K562 (cell line): ENCODE measurements at regions not wholly inside any gene's neighbourhood (a gene's known extent, or its start where the extent isn't known, plus 50 kb on each side); places are given as distances from the start of the nearest gene placed in this dataset.

Source experiments
- ATAC-seq: fragments of 200-7000 bp; cut with Tn5 transposase; 3 replicates; pipeline ENCODE4 v1.9.1; 2020; ENCODE audit warnings: moderate library complexity
- BruUV-seq: library from RNA; stranded (reverse); fragments of 400-500 nt; replicated peaks from 2 replicates; lab custom pipeline; 2021; lab: Mats Ljungman, UMichigan
- CTCF ChIA-PET: fragments of 300-600 bp; formaldehyde crosslinking; extraction: SDS; loops from one replicate; lab custom pipeline; 2021; ENCODE audit warnings: low intra/inter-chr PET ratio; lab: Yijun Ruan, JAX
- POLR2A ChIA-PET: fragments of 300-600, 350-650 bp; sonication (Branson Sonifier 250); formaldehyde crosslinking; extraction: SDS; loops from one replicate; lab custom pipeline; 2021; ENCODE audit warnings: antibody characterized with exemption, inconsistent platforms; lab: Yijun Ruan, JAX
- DNase-seq, 4 experiments: peaks; one replicate each; pipeline versions ENCODE4 v3.0.0 to v3.0.0-alpha.2; 2011 to 2018; ENCODE audit warnings: low spot score in 3 of 4, mixed read lengths in 3 of 4; ENCODE audit errors: extremely low read depth in 1 of 4
- FAIRE-seq: peaks from 2 replicates; lab custom pipeline; 2011; peaks lifted over from hg19 to GRCh38; lab: Jason Lieb, UNC
- H2AFZ ChIP-seq: 2 replicates; pipeline ENCODE4 v1.6.0; 2011; ENCODE audit warnings: low read depth, low read length, control low read depth, inconsistent platforms
- H3K27ac ChIP-seq: fragments of 200-600 bp; 3 replicates; pipeline ENCODE4 v1.8.0; 2011; ENCODE audit warnings: low read depth, mild to moderate bottlenecking, control low read depth, inconsistent platforms, low read length, moderate library complexity, mixed read lengths; ENCODE audit errors: extremely low read depth
- H3K27me3 ChIP-seq, 2 experiments: fragments of 300-600 bp in 1 of 2; 2 replicates in 1 of 2; 3 replicates in 1 of 2; pipeline versions ENCODE4 v1.6.0 to v1.8.0; 2011; ENCODE audit warnings: inconsistent platforms in 2 of 2, low read length in 2 of 2, mild to moderate bottlenecking in 1 of 2, mixed read lengths in 1 of 2, moderate library complexity in 1 of 2; ENCODE audit not compliant: control insufficient read depth in 2 of 2, insufficient read depth in 2 of 2
- H3K36me3 ChIP-seq: fragments of 300-600 bp; 3 replicates; pipeline ENCODE4 v1.8.0; 2011; ENCODE audit warnings: mild to moderate bottlenecking, low read length, inconsistent platforms; ENCODE audit not compliant: control insufficient read depth, insufficient read depth
- H3K4me1 ChIP-seq, 2 experiments: fragments of 200-600 bp in 1 of 2; replicated peaks in 1 of 2; 2 replicates in 1 of 2; 3 replicates in 1 of 2; pipeline versions ENCODE4 v1.5.1 to v1.8.0; 2011; ENCODE audit warnings: inconsistent platforms in 2 of 2, low read length in 2 of 2, mild to moderate bottlenecking in 1 of 2, mixed read lengths in 1 of 2, moderate library complexity in 1 of 2; ENCODE audit not compliant: control insufficient read depth in 2 of 2, insufficient read depth in 2 of 2
- H3K4me2 ChIP-seq: 2 replicates; pipeline ENCODE4 v1.6.1; 2011; ENCODE audit warnings: low read length, control low read depth, inconsistent platforms, mixed read lengths; ENCODE audit not compliant: insufficient read depth
- H3K4me3 ChIP-seq: fragments of 200-600 bp; sonication (generic), shearing (Covaris generic); 2 replicates; pipeline ENCODE4 v1.5.1; 2016; ENCODE audit warnings: control low read depth, inconsistent platforms
- H3K79me2 ChIP-seq: fragments of 200-600 bp; 3 replicates; pipeline ENCODE4 v1.8.0; 2011; ENCODE audit warnings: low read length, inconsistent platforms; ENCODE audit not compliant: control insufficient read depth, insufficient read depth
- H3K9ac ChIP-seq, 2 experiments: 2 replicates each; pipeline versions ENCODE4 v1.6.0 to v1.6.1; 2011; ENCODE audit warnings: low read depth in 2 of 2, low read length in 2 of 2, control low read depth in 1 of 2, inconsistent platforms in 1 of 2, mild to moderate bottlenecking in 1 of 2, mixed read lengths in 1 of 2; ENCODE audit not compliant: insufficient read depth in 1 of 2
- H3K9me1 ChIP-seq: one replicate; pipeline ENCODE4 v1.6.0; 2011; ENCODE audit warnings: inconsistent platforms, mild to moderate bottlenecking, low read length, moderate library complexity; ENCODE audit not compliant: control insufficient read depth, insufficient read depth
- H3K9me3 ChIP-seq: replicated peaks from 2 replicates; pipeline ENCODE4 v1.5.1; 2011; ENCODE audit warnings: low read depth, low read length, inconsistent platforms; ENCODE audit not compliant: control insufficient read depth, insufficient read depth
- H4K20me1 ChIP-seq: replicated peaks from 2 replicates; pipeline ENCODE4 v1.6.1; 2011; ENCODE audit warnings: low read length, inconsistent platforms, mixed read lengths; ENCODE audit not compliant: control insufficient read depth, insufficient read depth
- ARID1B ChIP-seq: fragments of 450-650 bp; IDR thresholded peaks from 2 replicates; pipeline ENCODE4 v1.6.1; 2016; ENCODE audit warnings: antibody characterized with exemption, mild to moderate bottlenecking, inconsistent platforms
- DACH1 ChIP-seq: fragments of 450-650 bp; IDR thresholded peaks from 2 replicates; pipeline ENCODE4 v1.6.1; 2018; ENCODE audit not compliant: partially characterized antibody
- HMG20A ChIP-seq: fragments of 450-650 bp; formaldehyde crosslinking; conservative IDR thresholded peaks from 2 replicates; pipeline ENCODE4 v1.4.0; 2020; ENCODE audit warnings: mild to moderate bottlenecking, mixed read lengths
- POLR2AphosphoS2 ChIP-seq: IDR thresholded peaks from 2 replicates; pipeline ENCODE4 v1.6.1; 2012; ENCODE audit warnings: low read length, improper control_type of control experiment
- SLC30A9 ChIP-seq: fragments of 250-450 bp; sonication (Bioruptor Pico); IDR thresholded peaks from 2 replicates; pipeline ENCODE4 v1.8.0; 2022; ENCODE audit warnings: mild to moderate bottlenecking, moderate library complexity
- ZNF583 ChIP-seq: fragments of 250-450 bp; sonication (Bioruptor Pico); IDR thresholded peaks from 2 replicates; pipeline ENCODE4 v1.4.0; 2020
- WGBS: fragments of 100-300 bp; shearing (Covaris generic); methylation state at CpG from one replicate; pipeline ENCODE4 v1.1.6; 2016; ENCODE audit warnings: low coverage, mixed read lengths; ENCODE audit not compliant: insufficient coverage; ENCODE audit errors: missing lambda C conversion rate; 5-methylcytosine and 5-hydroxymethylcytosine counted together
- in situ Hi-C: fragments of 300-500 bp; cut with MboI; formaldehyde crosslinking; loops from 4 replicates; pipeline ENCODE4 v1.15.0; 2018; ENCODE audit warnings: inconsistent platforms, mixed read lengths
- intact Hi-C: fragments of 100-400 bp; cut with micrococcal nuclease; formaldehyde crosslinking; loops from 2 replicates; pipeline ENCODE4 v1.14.2; 2022
- TF ChIP-seq, protein P1 (sequence below), 3 experiments: fragments of 200-800 bp in 1 of 3; fragments of 250-450 bp in 1 of 3; fragments of 450-650 bp in 1 of 3; sonication (Bioruptor Pico) in 1 of 3; sonication (Bioruptor generic) in 1 of 3; formaldehyde crosslinking in 1 of 3; IDR thresholded peaks; 2 replicates each; pipeline versions ENCODE4 v1.6.1 to v1.8.0; 2016 to 2022; ENCODE audit warnings: mild to moderate bottlenecking in 2 of 3, missing genetic modification characterization in 2 of 3, missing compliant biosample characterization in 1 of 3, moderate library complexity in 1 of 3
- TF ChIP-seq, protein P2 (sequence below): sonication (generic); formaldehyde crosslinking; IDR thresholded peaks from 2 replicates; pipeline ENCODE4 v1.9.0; 2022; ENCODE audit warnings: mild to moderate bottlenecking, missing genetic modification reagents
- TF ChIP-seq, protein P3 (sequence below): fragments of 250-450 bp; sonication (Bioruptor Pico); IDR thresholded peaks from 2 replicates; pipeline ENCODE4 v1.9.0; 2021; ENCODE audit warnings: mild to moderate bottlenecking, inconsistent platforms
- TF ChIP-seq, protein P4 (sequence below): fragments of 250-450 bp; sonication (Bioruptor Pico); IDR thresholded peaks from 2 replicates; pipeline ENCODE4 v1.8.0; 2021; ENCODE audit warnings: moderate library complexity, mild to moderate bottlenecking, inconsistent platforms
- TF ChIP-seq, protein P5 (sequence below): fragments of 250-450 bp; sonication (Bioruptor Pico); IDR thresholded peaks from 2 replicates; pipeline ENCODE4 v1.5.0; 2021; ENCODE audit warnings: mild to moderate bottlenecking, borderline replicate concordance

DNA sequence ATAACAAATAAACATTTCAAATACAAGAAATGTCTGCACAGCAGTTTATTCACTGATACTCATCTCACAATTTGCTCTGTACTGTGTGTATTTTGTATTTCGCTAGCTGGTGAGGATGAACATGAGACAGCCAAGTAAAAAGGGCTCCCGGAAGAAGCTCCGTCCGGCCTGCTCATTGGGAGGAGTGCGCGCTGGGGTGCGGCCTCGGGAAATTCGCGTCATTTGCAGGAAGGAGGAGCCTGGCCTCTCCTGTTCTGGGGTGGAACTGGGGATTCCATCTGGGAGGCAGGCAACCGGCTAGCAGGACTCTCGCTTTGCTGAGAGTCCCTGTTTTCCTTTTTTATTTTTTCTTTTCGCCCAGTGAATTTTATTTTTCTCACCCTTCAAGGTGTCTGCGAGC lies 368.4 kb upstream of the TMEM132C start (continued):
- TF ChIP-seq, protein P1, sequence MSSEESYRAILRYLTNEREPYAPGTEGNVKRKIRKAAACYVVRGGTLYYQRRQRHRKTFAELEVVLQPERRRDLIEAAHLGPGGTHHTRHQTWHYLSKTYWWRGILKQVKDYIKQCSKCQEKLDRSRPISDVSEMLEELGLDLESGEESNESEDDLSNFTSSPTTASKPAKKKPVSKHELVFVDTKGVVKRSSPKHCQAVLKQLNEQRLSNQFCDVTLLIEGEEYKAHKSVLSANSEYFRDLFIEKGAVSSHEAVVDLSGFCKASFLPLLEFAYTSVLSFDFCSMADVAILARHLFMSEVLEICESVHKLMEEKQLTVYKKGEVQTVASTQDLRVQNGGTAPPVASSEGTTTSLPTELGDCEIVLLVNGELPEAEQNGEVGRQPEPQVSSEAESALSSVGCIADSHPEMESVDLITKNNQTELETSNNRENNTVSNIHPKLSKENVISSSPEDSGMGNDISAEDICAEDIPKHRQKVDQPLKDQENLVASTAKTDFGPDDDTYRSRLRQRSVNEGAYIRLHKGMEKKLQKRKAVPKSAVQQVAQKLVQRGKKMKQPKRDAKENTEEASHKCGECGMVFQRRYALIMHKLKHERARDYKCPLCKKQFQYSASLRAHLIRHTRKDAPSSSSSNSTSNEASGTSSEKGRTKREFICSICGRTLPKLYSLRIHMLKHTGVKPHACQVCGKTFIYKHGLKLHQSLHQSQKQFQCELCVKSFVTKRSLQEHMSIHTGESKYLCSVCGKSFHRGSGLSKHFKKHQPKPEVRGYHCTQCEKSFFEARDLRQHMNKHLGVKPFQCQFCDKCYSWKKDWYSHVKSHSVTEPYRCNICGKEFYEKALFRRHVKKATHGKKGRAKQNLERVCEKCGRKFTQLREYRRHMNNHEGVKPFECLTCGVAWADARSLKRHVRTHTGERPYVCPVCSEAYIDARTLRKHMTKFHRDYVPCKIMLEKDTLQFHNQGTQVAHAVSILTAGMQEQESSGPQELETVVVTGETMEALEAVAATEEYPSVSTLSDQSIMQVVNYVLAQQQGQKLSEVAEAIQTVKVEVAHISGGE (CRISPR knock-in tag; IDR thresholded peaks at IDR 0.05) = no peak
- TF ChIP-seq DACH1 = no peak
- no peak for TF ChIP-seq HMG20A (CRISPR knock-in tag)

DNA sequence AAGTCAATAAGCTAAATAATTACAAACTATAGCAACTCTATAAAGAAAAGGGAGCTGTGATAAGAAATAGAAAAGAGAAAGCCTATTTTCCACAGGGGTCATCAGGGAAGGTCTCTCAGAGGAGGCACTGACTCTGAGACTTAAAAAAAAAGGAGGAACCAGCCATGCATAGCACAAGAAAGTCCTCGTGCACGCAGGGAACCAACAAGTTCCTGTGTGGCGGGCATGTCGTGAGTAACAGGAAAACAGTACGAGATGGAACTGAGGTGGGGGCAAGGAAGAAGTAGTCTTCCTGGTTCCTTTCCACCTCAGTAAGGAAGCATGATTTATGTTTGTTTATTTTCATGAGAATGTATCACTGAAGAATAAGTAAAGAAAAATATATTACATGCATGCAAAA lies 367.0 kb upstream of the TMEM132C start:
- ChIA-PET CTCF (no interaction called here), POLR2A (no interaction called here)
- Histone ChIP-seq H3K9me1 (no peaks in the 10 kb centered on the region), H2AFZ (no peak overlapping the region), H3K9ac (no peak overlapping the region), H3K9me3 (no peaks in the 10 kb centered on the region), H4K20me1 (no peaks in the 10 kb centered on the region), H3K27me3 (no peaks in the 10 kb centered on the region), H3K4me2 (no peak overlapping the region), H3K27ac (no peak overlapping the region), H3K4me3 (no peak overlapping the region), H3K36me3 (no peaks in the 10 kb centered on the region), H3K4me1 (no peaks in the 10 kb centered on the region), H3K79me2 (no peaks in the 10 kb centered on the region)
- BruUV-seq = no TSS peak
- WGBS = 3% methylated on average over 5 of the region's 5 CpGs
- FAIRE-seq = no peak
- in situ Hi-C loops (no loop called here), intact Hi-C loops (no loop called here)
- no peak for DNase-seq
- no peak for ATAC-seq
- TF ChIP-seq ZNF583 (CRISPR knock-in tag) (no peak), ARID1B (no peak), POLR2AphosphoS2 (no peak), SLC30A9 (CRISPR knock-in tag) (no peak)
- TF ChIP-seq, protein P2, sequence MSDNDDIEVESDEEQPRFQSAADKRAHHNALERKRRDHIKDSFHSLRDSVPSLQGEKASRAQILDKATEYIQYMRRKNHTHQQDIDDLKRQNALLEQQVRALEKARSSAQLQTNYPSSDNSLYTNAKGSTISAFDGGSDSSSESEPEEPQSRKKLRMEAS (CRISPR knock-in tag) = no peak
- TF ChIP-seq, protein P3, sequence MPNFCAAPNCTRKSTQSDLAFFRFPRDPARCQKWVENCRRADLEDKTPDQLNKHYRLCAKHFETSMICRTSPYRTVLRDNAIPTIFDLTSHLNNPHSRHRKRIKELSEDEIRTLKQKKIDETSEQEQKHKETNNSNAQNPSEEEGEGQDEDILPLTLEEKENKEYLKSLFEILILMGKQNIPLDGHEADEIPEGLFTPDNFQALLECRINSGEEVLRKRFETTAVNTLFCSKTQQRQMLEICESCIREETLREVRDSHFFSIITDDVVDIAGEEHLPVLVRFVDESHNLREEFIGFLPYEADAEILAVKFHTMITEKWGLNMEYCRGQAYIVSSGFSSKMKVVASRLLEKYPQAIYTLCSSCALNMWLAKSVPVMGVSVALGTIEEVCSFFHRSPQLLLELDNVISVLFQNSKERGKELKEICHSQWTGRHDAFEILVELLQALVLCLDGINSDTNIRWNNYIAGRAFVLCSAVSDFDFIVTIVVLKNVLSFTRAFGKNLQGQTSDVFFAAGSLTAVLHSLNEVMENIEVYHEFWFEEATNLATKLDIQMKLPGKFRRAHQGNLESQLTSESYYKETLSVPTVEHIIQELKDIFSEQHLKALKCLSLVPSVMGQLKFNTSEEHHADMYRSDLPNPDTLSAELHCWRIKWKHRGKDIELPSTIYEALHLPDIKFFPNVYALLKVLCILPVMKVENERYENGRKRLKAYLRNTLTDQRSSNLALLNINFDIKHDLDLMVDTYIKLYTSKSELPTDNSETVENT (CRISPR knock-in tag) = no peak
- TF ChIP-seq, protein P4, sequence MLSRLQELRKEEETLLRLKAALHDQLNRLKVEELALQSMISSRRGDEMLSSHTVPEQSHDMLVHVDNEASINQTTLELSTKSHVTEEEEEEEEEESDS (CRISPR knock-in tag) = no peak
- TF ChIP-seq, protein P5, sequence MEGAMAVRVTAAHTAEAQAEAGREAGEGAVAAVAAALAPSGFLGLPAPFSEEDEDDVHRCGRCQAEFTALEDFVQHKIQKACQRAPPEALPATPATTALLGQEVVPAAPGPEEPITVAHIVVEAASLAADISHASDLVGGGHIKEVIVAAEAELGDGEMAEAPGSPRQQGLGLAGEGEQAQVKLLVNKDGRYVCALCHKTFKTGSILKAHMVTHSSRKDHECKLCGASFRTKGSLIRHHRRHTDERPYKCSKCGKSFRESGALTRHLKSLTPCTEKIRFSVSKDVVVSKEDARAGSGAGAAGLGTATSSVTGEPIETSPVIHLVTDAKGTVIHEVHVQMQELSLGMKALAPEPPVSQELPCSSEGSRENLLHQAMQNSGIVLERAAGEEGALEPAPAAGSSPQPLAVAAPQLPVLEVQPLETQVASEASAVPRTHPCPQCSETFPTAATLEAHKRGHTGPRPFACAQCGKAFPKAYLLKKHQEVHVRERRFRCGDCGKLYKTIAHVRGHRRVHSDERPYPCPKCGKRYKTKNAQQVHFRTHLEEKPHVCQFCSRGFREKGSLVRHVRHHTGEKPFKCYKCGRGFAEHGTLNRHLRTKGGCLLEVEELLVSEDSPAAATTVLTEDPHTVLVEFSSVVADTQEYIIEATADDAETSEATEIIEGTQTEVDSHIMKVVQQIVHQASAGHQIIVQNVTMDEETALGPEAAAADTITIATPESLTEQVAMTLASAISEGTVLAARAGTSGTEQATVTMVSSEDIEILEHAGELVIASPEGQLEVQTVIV (CRISPR knock-in tag) = no peak
